Right atrium auricular region (tissue), 2 donors: ENCODE measurements at regions not wholly inside any gene's neighbourhood (a gene's known extent, or its start where the extent isn't known, plus 50 kb on each side); places are given as distances from the start of the nearest gene placed in this dataset.

Experiments used
- DNase-seq: peaks from one replicate; pipeline ENCODE4 v3.0.0-alpha.2; 2019; ENCODE audit warnings: low spot score
- H3K27ac ChIP-seq, 2 donors: fragments of 200-600 bp; sonication (generic); 1 replicate in 1 of 2; 2 replicates in 1 of 2; pipeline ENCODE4 v1.5.1; 2016 to 2019
- H3K27me3 ChIP-seq, 2 donors: fragments of 200-600 bp; sonication (generic); one replicate each; pipeline versions ENCODE4 v1.5.1 to v1.6.0; 2017 to 2019
- H3K36me3 ChIP-seq: fragments of 200-600 bp; sonication (generic); one replicate; pipeline ENCODE4 v1.5.1; 2016
- H3K4me1 ChIP-seq, 2 donors: fragments of 200-600 bp; sonication (generic); one replicate each; pipeline versions ENCODE4 v1.5.1 to v1.6.0; 2017 to 2019
- H3K4me3 ChIP-seq, 2 donors: fragments of 200-600 bp; sonication (generic); 1 replicate in 1 of 2; 2 replicates in 1 of 2; pipeline ENCODE4 v1.5.1; 2017 to 2019; ENCODE audit warnings: mild to moderate bottlenecking in 1 of 2, moderate library complexity in 1 of 2
- H3K9me3 ChIP-seq, 2 donors: fragments of 200-600 bp; sonication (generic); one replicate each; pipeline ENCODE4 v1.5.1; 2019
- TF ChIP-seq, protein P1 (sequence below), 2 donors: fragments of 200-600 bp; sonication (generic); IDR thresholded peaks; one replicate each; pipeline ENCODE4 v1.5.1; 2019; ENCODE audit warnings: antibody characterized with exemption in 2 of 2

DNA sequence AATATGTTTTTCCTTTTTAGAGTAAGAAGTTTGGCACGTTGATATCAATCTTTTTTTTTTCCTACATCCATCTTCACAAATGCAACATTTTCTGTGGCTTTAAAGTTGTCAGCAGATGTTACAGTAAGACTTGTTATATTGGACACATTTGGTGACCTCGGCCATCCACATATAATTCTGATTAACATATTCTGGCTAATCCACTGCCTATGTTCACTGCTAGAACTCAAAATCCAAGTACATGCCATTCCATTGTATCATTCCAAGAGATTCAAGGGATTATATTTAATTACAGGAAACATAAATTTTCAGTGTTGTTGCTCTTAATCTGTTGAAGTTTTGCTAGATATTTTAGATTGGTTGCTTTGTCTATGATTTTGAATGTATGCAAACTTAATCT, 367.6 kb downstream of the TENT5A start:
- peaks cover 0 to 2% of the 10 kb centered on the region in 2 donors for H3K9me3 ChIP-seq
- H3K4me3 ChIP-seq, result no peak overlapping the region
- H3K4me1 ChIP-seq, result no peaks in the 10 kb centered on the region
- DNase-seq, result no peak
- TF ChIP-seq, protein P1, sequence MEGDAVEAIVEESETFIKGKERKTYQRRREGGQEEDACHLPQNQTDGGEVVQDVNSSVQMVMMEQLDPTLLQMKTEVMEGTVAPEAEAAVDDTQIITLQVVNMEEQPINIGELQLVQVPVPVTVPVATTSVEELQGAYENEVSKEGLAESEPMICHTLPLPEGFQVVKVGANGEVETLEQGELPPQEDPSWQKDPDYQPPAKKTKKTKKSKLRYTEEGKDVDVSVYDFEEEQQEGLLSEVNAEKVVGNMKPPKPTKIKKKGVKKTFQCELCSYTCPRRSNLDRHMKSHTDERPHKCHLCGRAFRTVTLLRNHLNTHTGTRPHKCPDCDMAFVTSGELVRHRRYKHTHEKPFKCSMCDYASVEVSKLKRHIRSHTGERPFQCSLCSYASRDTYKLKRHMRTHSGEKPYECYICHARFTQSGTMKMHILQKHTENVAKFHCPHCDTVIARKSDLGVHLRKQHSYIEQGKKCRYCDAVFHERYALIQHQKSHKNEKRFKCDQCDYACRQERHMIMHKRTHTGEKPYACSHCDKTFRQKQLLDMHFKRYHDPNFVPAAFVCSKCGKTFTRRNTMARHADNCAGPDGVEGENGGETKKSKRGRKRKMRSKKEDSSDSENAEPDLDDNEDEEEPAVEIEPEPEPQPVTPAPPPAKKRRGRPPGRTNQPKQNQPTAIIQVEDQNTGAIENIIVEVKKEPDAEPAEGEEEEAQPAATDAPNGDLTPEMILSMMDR (IDR thresholded peaks at IDR 0.05), result no peak
- no peak overlapping the region for H3K27ac ChIP-seq
- no peaks in the 10 kb centered on the region for H3K36me3 ChIP-seq
- H3K27me3 ChIP-seq, result no peaks in the 10 kb centered on the region

DNA sequence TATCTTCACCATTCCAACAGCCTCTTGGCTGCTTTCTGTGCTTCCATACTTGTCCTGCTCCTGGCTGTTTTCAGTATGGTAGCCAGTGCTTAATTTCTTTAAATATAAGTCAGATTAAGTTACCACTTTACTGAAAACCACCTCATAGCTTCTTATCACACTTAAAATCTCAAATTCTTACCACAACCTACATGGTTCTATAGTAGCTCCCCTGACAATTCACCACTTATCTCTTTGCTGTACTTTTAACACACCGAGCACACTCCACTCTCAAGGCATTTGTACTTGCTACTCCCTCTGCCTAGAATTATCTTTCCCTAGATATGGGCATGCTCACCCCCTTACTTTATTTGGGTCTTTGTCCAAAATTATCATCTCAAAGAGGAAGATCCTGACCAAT, 369.0 kb downstream of the TENT5A start:
- no peak overlapping the region for H3K27ac ChIP-seq
- no peaks in the 10 kb centered on the region for H3K4me1 ChIP-seq
- H3K9me3 ChIP-seq, result peaks cover 0 to 2% of the 10 kb centered on the region in 2 donors
- no peaks in the 10 kb centered on the region for H3K36me3 ChIP-seq
- TF ChIP-seq, protein P1 (IDR thresholded peaks at IDR 0.05), result no peak
- no peak overlapping the region for H3K4me3 ChIP-seq
- DNase-seq, result no peak
- no peaks in the 10 kb centered on the region for H3K27me3 ChIP-seq

DNA sequence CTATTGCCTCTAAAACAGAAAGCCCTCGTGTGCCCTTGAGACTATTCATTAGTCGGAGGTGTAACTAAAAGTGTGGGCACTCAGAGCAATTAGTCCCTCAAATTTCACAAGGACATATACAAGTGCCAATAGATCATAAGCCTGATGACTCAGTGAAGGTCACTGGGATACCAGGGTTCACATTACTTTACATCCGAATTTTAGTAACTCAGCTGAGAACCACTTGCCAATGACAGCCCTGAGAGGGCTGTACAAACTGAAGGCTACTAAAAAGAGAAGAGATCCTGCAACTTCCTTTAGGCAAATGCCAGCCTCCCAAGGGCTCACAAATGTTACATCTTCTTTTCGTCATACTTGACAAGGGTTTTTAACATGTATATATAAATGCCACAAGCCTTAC, 369.6 kb downstream of the TENT5A start:
- TF ChIP-seq, protein P1 (IDR thresholded peaks at IDR 0.05), result no peak
- Histone ChIP-seq H3K27me3 (no peaks in the 10 kb centered on the region), H3K36me3 (no peaks in the 10 kb centered on the region), H3K4me3 (no peak overlapping the region), H3K27ac (no peak overlapping the region), H3K4me1 (no peaks in the 10 kb centered on the region), H3K9me3 (peaks cover 0 to 2% of the 10 kb centered on the region in 2 donors)
- DNase-seq, result no peak

DNA sequence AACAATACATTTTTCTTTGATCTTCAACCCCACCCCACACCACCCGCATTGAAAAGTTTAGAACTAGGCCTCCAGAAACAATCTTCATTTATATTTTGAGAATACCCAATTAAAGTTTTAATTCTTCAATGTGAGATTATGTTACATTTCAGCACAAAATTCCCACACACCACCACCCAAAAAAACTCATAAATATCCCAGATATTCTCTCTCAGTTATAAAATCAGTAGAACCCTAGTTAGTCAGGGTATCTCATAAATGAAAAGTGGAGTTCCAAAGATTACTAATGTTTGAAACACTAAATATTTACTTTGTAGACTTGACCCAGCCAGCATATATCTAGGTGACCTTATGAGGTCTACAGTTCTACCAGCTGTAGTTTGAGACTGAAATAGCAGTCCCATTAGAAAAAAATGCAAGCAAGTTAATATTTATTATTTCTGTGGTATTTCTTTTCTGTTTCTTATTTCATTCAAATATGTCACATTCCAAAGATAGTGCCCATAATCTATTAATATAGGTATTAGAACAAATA, 371.0 kb downstream of the TENT5A start:
- TF ChIP-seq, protein P1 (IDR thresholded peaks at IDR 0.05), result no peak
- no peak for DNase-seq
- H3K27ac ChIP-seq, result no peak overlapping the region
- no peaks in the 10 kb centered on the region for H3K4me1 ChIP-seq
- no peak overlapping the region for H3K4me3 ChIP-seq
- no peaks in the 10 kb centered on the region for H3K36me3 ChIP-seq
- H3K27me3 ChIP-seq, result no peaks in the 10 kb centered on the region
- peaks cover 0 to 2% of the 10 kb centered on the region in 2 donors for H3K9me3 ChIP-seq

DNA sequence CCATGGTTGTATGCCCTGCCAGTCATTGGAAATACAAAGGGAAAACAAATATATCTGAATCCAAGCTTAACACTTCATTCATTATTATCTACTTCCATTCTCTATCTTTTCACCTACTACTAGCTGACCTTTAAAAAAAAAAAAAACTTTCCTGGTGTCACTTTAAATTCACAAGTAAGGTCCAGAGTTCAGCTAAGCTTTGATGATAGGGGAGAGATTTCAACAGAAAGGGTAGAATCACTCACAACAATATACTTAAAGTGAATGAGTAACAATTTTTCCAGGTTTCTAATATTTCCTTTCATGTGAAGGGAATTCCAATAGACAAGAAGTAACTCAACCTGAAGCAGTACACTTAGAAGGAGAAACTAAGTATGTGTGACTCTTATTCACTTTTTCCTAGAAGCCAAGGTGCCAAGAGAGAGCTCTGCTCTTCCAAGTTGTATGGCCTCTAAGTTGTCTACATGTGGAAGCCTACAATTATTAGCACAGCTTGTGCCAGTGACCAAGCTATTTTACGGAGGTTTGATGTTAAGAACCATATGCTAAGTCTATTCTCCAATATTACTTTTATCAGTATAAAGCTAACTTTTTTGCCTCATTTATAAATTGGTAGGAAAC, 371.7 kb downstream of the TENT5A start:
- no peaks in the 10 kb centered on the region for H3K36me3 ChIP-seq

More for the DNA sequence above, 371.7 kb downstream of the TENT5A start:
- H3K27me3 ChIP-seq, result no peaks in the 10 kb centered on the region
- no peak overlapping the region for H3K27ac ChIP-seq
- H3K9me3 ChIP-seq, result no peaks in the 10 kb centered on the region
- H3K4me3 ChIP-seq, result no peak overlapping the region
- DNase-seq, result no peak
- TF ChIP-seq, protein P1 (IDR thresholded peaks at IDR 0.05), result no peak
- H3K4me1 ChIP-seq, result no peaks in the 10 kb centered on the region
